OCI-LY1 (cell line): ENCODE measurements at regions not wholly inside any gene's neighbourhood (a gene's known extent, or its start where the extent isn't known, plus 50 kb on each side); places are given as distances from the start of the nearest gene placed in this dataset.
"Not testable (repeated sequence)": the region's sequence is repeated elsewhere in the genome, so short reads cannot be mapped to it uniquely, and the experiment has no call there.

ENCODE experiments used
- H2AFZ ChIP-seq: fragments of 200-600 bp; sonication (generic), shearing (Covaris generic); 2 replicates; pipeline ENCODE4 v1.6.0; 2014; ENCODE audit warnings: antibody characterized with exemption, mild to moderate bottlenecking, low read length
- H3F3A ChIP-seq: fragments of 200-600 bp; sonication (generic), shearing (Covaris generic); 2 replicates; pipeline ENCODE4 v1.6.0; 2014; ENCODE audit warnings: mild to moderate bottlenecking, antibody characterized with exemption, low read length, moderate library complexity; ENCODE audit not compliant: insufficient read depth
- H3K27ac ChIP-seq: fragments of 200-600 bp; sonication (generic); 2 replicates; pipeline ENCODE4 v1.5.1; 2014; ENCODE audit warnings: low read length, mixed run types, mild to moderate bottlenecking, low read depth; ENCODE audit not compliant: poor library complexity, severe bottlenecking
- H3K27me3 ChIP-seq: fragments of 200-600 bp; sonication (generic); 2 replicates; pipeline ENCODE4 v1.6.0; 2014; ENCODE audit warnings: antibody characterized with exemption, mild to moderate bottlenecking, low read length, moderate library complexity; ENCODE audit not compliant: insufficient read depth
- H3K36me3 ChIP-seq: fragments of 200-600 bp; sonication (generic); 2 replicates; pipeline ENCODE4 v1.6.1; 2014; ENCODE audit warnings: mild to moderate bottlenecking, antibody characterized with exemption, low read length, moderate library complexity, mixed read lengths; ENCODE audit not compliant: insufficient read depth
- H3K4me1 ChIP-seq: fragments of 200-600 bp; sonication (generic); 2 replicates; pipeline ENCODE4 v1.5.1; 2014; ENCODE audit warnings: mild to moderate bottlenecking, low read length, moderate library complexity; ENCODE audit not compliant: insufficient read depth, severe bottlenecking
- H3K4me2 ChIP-seq: fragments of 200-600 bp; sonication (generic), shearing (Covaris generic); 2 replicates; pipeline ENCODE4 v1.6.1; 2014; ENCODE audit warnings: low read length
- H3K4me3 ChIP-seq: fragments of 200-600 bp; sonication (generic); 2 replicates; pipeline ENCODE4 v1.5.1; 2014; ENCODE audit warnings: low read length, low read depth, mild to moderate bottlenecking, mixed read lengths; ENCODE audit not compliant: poor library complexity, severe bottlenecking
- H3K79me2 ChIP-seq: fragments of 200-600 bp; shearing (Covaris generic); 2 replicates; pipeline ENCODE4 v1.6.1; 2016; ENCODE audit warnings: mixed run types, low read length, mixed read lengths; ENCODE audit not compliant: insufficient read depth
- H3K9ac ChIP-seq: fragments of 200-600 bp; sonication (generic), shearing (Covaris generic); 2 replicates; pipeline ENCODE4 v1.6.1; 2014; ENCODE audit warnings: mild to moderate bottlenecking, low read length, mixed read lengths
- H3K9me2 ChIP-seq: fragments of 200-600 bp; sonication (generic), shearing (Covaris generic); 2 replicates; pipeline ENCODE4 v1.6.1; 2014; ENCODE audit warnings: low read depth, mild to moderate bottlenecking, low read length, mixed read lengths
- H3K9me3 ChIP-seq: fragments of 200-600 bp; shearing (Covaris generic); 2 replicates; pipeline ENCODE4 v1.6.1; 2014; ENCODE audit warnings: low read length, mixed read lengths
- H4K20me1 ChIP-seq: fragments of 200-600 bp; sonication (generic), shearing (Covaris generic); 2 replicates; pipeline ENCODE4 v1.6.0; 2016; ENCODE audit warnings: mild to moderate bottlenecking, low read length; ENCODE audit not compliant: insufficient read depth
- EZH2 ChIP-seq: fragments of 200-600 bp; sonication (generic), shearing (Covaris generic); IDR thresholded peaks from 2 replicates; pipeline ENCODE4 v1.8.0; 2017; ENCODE audit warnings: borderline replicate concordance, mixed run types, mild to moderate bottlenecking, antibody characterized with exemption, low read length, moderate library complexity, mixed read lengths
- TF ChIP-seq, protein P1 (sequence below): fragments of 200-600 bp; sonication (generic), shearing (Covaris generic); IDR thresholded peaks from 2 replicates; pipeline ENCODE4 v1.5.1; 2017; ENCODE audit warnings: mild to moderate bottlenecking, antibody characterized with exemption, low read length, moderate library complexity, mixed read lengths

DNA sequence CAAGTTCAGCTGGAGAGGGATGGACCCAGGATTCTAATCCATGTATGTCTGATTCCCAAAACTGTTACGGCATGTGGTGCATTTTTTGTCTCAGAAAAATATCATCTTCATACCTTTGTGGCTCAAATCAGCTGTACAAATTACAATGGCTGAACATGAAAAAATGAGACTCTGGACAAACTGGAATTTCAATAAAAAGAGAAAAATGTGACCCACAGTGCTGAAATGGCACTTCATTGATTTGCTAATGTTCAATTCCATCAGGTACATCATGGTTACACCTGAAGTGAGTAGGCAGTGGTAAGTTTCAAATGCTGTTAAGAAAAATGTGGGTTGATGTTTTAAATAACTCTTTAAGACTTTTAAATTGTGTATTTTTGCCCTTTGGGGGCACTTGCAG lies 165.6 kb upstream of the CAND1 start:
- no peaks in the 10 kb centered on the region for H3K4me1 ChIP-seq
- H4K20me1 ChIP-seq: no peaks in the 10 kb centered on the region
- H3F3A ChIP-seq: no peaks in the 10 kb centered on the region
- no peaks in the 10 kb centered on the region; the same call in 1 of the 2 replicates for H3K9me3 ChIP-seq
- no peak overlapping the region for H3K9ac ChIP-seq
- H3K4me2 ChIP-seq: no peak overlapping the region
- H2AFZ ChIP-seq: no peak overlapping the region
- H3K4me3 ChIP-seq: no peak overlapping the region
- no peak overlapping the region for H3K27ac ChIP-seq
- no peaks in the 10 kb centered on the region for H3K9me2 ChIP-seq
- H3K36me3 ChIP-seq: no peaks in the 10 kb centered on the region
- H3K79me2 ChIP-seq: no peaks in the 10 kb centered on the region
- TF ChIP-seq, protein P1, sequence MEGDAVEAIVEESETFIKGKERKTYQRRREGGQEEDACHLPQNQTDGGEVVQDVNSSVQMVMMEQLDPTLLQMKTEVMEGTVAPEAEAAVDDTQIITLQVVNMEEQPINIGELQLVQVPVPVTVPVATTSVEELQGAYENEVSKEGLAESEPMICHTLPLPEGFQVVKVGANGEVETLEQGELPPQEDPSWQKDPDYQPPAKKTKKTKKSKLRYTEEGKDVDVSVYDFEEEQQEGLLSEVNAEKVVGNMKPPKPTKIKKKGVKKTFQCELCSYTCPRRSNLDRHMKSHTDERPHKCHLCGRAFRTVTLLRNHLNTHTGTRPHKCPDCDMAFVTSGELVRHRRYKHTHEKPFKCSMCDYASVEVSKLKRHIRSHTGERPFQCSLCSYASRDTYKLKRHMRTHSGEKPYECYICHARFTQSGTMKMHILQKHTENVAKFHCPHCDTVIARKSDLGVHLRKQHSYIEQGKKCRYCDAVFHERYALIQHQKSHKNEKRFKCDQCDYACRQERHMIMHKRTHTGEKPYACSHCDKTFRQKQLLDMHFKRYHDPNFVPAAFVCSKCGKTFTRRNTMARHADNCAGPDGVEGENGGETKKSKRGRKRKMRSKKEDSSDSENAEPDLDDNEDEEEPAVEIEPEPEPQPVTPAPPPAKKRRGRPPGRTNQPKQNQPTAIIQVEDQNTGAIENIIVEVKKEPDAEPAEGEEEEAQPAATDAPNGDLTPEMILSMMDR: no peak
- no peak for TF ChIP-seq EZH2
- H3K27me3 ChIP-seq: no peaks in the 10 kb centered on the region

- Histone ChIP-seq H3K36me3 (no peaks in the 10 kb centered on the region), H2AFZ (no peak overlapping the region), H3K9ac (no peak overlapping the region), H3K4me3 (no peak overlapping the region), H3K4me2 (no peak overlapping the region), H3K9me3 (no peaks in the 10 kb centered on the region; the same call in 1 of the 2 replicates), H3K9me2 (no peaks in the 10 kb centered on the region), H3F3A (no peaks in the 10 kb centered on the region), H3K4me1 (no peaks in the 10 kb centered on the region), H4K20me1 (no peaks in the 10 kb centered on the region), H3K27ac (no peak overlapping the region), H3K79me2 (no peaks in the 10 kb centered on the region), H3K27me3 (no peaks in the 10 kb centered on the region)
- TF ChIP-seq, protein P1: no peak
- TF ChIP-seq EZH2: no peak
Measured at GRCh38 chr12:67107235-67107634, 161.9 kb upstream of the CAND1 start.

GRCh38 chr12:67107751-67108269 lies 161.3 kb upstream of the CAND1 start:
- Histone ChIP-seq H3K4me3 (no peak overlapping the region), H3K4me2 (no peak overlapping the region), H3K9ac (no peak overlapping the region), H4K20me1 (no peaks in the 10 kb centered on the region), H3K36me3 (no peaks in the 10 kb centered on the region), H2AFZ (no peak overlapping the region), H3K4me1 (no peaks in the 10 kb centered on the region), H3K9me2 (no peaks in the 10 kb centered on the region), H3K27ac (no peak overlapping the region), H3K27me3 (no peaks in the 10 kb centered on the region), H3K79me2 (no peaks in the 10 kb centered on the region), H3K9me3 (no peaks in the 10 kb centered on the region; the same call in 1 of the 2 replicates), H3F3A (no peaks in the 10 kb centered on the region)
- TF ChIP-seq, protein P1: no peak
- TF ChIP-seq EZH2: no peak

- H3K4me1 ChIP-seq, H3K9me3 ChIP-seq, H3K79me2 ChIP-seq, H3K27me3 ChIP-seq, H3K4me2 ChIP-seq, H3K9me2 ChIP-seq, H3K36me3 ChIP-seq, H3K27ac ChIP-seq, H2AFZ ChIP-seq, H3F3A ChIP-seq, H3K9ac ChIP-seq, H4K20me1 ChIP-seq, H3K4me3 ChIP-seq: not testable (repeated sequence)
Measured at GRCh38 chr12:67110345-67110744, 158.8 kb upstream of the CAND1 start.
